ENCODE measurements at regions not wholly inside any gene's neighbourhood (a gene's known extent, or its start where the extent isn't known, plus 50 kb on each side); places are given as distances from the start of the nearest gene placed in this dataset.

- no peak overlapping the region for H3K4me3 ChIP-seq (replicated peaks; ENCODE audit: low read depth, low read length)
- TF ChIP-seq CTCF (IDR thresholded peaks at IDR 0.05; ENCODE audit: low read depth, low read length, missing control alignments), result no peak
- DNase-seq (ENCODE audit: extremely low read depth, low read depth), result no peak
Measured at GRCh38 chr4:62526671-62527070, 1326.5 kb downstream of the ADGRL3 start.

GRCh38 chr4:62523256-62523655 lies 1323.1 kb downstream of the ADGRL3 start:
- no peak overlapping the region for H3K4me3 ChIP-seq (replicated peaks; ENCODE audit: low read depth, low read length)
- TF ChIP-seq CTCF (IDR thresholded peaks at IDR 0.05; ENCODE audit: low read depth, low read length, missing control alignments), result no peak
- DNase-seq (ENCODE audit: extremely low read depth, low read depth), result no peak

- no peak overlapping the region for H3K4me3 ChIP-seq (replicated peaks; ENCODE audit: low read depth, low read length)
Measured at GRCh38 chr4:62522273-62522672, 1322.1 kb downstream of the ADGRL3 start.

GRCh38 chr4:62517716-62518115 lies 1317.6 kb downstream of the ADGRL3 start:
- DNase-seq (ENCODE audit: extremely low read depth, low read depth), result no peak
- no peak for TF ChIP-seq CTCF (IDR thresholded peaks at IDR 0.05; ENCODE audit: low read depth, low read length, missing control alignments)
- no peak overlapping the region for H3K4me3 ChIP-seq (replicated peaks; ENCODE audit: low read depth, low read length)

More at GRCh38 chr4:62522273-62522672, 1322.1 kb downstream of the ADGRL3 start:
- no peak for DNase-seq (ENCODE audit: extremely low read depth, low read depth)
- TF ChIP-seq CTCF (IDR thresholded peaks at IDR 0.05; ENCODE audit: low read depth, low read length, missing control alignments), result no peak

GRCh38 chr4:62513306-62513705 lies 1313.2 kb downstream of the ADGRL3 start:
- TF ChIP-seq CTCF (IDR thresholded peaks at IDR 0.05; ENCODE audit: low read depth, low read length, missing control alignments), result no peak
- H3K4me3 ChIP-seq (replicated peaks; ENCODE audit: low read depth, low read length), result no peak overlapping the region
- DNase-seq (ENCODE audit: extremely low read depth, low read depth), result no peak

- no peak for TF ChIP-seq CTCF (IDR thresholded peaks at IDR 0.05; ENCODE audit: low read depth, low read length, missing control alignments)
- no peak for DNase-seq (ENCODE audit: extremely low read depth, low read depth)
Measured at GRCh38 chr4:62512271-62512670, 1312.1 kb downstream of the ADGRL3 start.

GRCh38 chr4:62510228-62510627 lies 1310.1 kb downstream of the ADGRL3 start:
- no peak overlapping the region for H3K4me3 ChIP-seq (replicated peaks; ENCODE audit: low read depth, low read length)
- TF ChIP-seq CTCF (IDR thresholded peaks at IDR 0.05; ENCODE audit: low read depth, low read length, missing control alignments), result no peak
- DNase-seq (ENCODE audit: extremely low read depth, low read depth), result no peak

More at GRCh38 chr4:62512271-62512670, 1312.1 kb downstream of the ADGRL3 start:
- H3K4me3 ChIP-seq (replicated peaks; ENCODE audit: low read depth, low read length), result no peak overlapping the region
